ENCODE measurements at regions not wholly inside any gene's neighbourhood (a gene's known extent, or its start where the extent isn't known, plus 50 kb on each side); places are given as distances from the start of the nearest gene placed in this dataset.
"Not testable (repeated sequence)": the region's sequence is repeated elsewhere in the genome, so short reads cannot be mapped to it uniquely, and the experiment has no call there.

DNA sequence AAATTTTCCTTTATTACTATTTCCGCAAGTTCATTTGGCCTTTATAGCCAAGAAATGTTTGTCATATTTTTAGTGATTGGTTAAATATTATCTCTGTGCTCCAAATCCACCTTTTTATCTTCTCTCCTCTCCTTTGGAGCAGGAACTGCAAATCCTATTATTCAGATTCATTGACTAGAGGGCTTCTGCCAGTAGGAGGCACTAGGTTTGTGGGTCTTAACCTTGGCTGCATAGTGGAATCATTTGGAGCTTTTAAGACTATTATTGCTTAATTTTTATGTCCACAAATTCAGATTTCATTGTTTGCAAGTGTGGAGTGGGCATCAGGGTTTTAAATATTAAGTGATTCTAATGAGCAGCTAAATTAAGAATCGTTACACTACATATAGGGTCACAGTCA, 75.3 kb upstream of the SYT10 start:
- no peak for DNase-seq

DNA sequence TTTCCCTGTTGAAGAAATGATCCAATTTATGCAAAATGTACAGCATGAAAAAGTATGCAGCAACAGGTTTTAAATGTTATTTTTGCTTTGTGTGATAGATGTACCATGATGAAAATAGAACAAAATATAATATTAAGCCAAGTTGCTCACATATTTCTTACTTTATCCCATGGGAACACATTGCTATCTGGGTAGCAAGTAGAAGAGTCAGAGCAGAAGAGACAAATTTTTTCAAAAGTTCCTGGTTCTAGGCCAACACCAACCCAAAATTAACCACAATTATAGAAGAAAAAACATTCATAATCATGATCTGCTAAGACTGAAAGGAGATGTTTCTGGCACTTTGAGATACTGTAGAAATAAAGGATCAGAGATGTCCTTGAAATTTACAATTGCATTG, 79.9 kb upstream of the SYT10 start:
- DNase-seq = no peak

DNA sequence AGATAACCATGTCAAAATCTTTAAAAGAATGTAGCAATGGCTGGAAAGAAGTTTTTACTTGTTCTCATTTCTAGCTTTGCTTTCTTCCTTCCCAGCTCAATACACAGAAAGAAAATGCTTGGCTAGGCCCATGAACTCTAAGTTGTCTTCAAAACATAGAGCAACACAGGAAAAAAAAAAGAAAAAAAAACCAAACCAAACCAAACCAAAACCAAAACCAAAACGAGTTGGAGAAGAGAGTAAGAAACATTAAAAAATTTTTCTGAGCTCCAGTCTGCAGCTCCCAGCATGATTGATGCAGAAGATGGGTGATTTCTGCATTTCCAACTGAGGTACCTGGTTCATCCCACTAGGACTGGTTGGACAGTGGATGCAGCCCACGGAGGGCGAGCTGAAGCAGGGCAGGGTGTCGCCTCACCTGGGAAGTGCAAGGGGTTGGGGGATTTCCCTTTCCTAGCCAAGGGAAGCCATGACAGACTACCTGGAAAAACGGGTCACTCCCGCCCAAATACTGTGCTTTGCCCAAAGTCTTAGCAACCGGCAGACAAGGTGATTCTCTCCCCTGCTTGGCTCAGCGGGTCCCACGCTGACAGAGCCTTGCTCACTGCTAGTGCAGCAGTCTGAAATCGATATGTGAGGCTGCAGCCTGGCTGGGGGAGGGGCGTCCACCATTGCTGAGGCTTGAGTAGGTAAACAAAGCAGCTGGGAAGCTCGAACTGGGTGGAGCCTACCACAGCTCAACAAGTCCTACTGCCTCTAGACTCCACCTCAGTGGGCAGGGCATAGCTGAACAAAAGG, 81.1 kb upstream of the SYT10 start:
- peak; percentile 16 for DNase-seq

DNA sequence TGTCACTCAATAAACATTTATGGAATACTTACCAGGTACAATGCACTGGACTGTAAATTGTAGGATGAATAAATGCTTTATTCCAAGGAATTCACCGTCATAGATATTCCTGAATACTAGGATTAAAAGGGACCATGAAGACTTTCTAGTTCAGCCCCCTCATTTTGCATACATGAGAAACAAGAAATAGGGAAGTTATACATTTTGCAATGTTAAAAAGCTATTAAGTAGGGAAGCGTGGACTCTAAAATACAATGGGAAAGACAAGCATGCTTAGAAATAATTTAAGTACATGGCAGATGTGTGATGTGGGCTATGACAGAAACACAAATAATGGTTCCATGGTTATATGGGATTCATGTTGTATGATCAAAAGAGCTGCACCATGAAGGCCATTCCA, 89.4 kb upstream of the SYT10 start:
- no peak for DNase-seq

DNA sequence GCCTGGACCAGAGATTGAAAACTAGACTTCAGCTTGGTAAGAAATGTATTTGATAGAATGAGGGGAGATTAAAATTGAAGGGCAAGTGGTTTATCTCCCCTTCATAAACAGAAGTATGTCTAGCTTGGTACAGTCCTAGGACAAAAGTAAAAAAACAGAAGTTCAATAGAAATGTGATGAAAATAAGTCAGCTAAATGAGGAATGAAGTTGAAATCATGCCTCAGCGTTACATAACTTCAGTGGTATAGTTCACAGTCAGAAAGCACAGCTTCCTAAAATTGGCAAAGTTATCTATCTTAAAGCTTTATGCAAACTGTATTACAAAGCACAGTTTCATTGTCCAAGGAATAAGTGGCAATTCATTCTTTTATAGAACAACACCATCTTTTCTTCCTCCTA, 90.2 kb upstream of the SYT10 start:
- DNase-seq = no peak

DNA sequence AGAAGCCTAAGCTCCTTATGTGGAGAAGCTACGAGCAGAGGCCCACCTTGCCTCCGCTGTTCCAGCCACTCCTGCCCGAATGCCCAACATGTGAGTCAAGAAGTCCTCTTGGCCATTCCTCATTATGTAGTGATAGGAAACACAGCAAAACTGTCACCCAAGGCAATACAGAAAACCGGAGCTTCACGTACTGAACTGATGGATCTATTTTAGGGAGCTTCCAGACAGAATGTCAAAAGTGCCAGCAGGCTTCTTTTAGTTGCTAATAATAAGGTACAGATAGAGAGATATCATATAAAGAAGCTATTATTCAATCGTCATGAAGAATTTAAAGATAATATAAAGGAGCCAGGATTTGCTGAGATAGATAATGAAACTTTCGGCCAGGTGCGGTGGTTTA, 91.6 kb upstream of the SYT10 start:
- no peak for DNase-seq

DNA sequence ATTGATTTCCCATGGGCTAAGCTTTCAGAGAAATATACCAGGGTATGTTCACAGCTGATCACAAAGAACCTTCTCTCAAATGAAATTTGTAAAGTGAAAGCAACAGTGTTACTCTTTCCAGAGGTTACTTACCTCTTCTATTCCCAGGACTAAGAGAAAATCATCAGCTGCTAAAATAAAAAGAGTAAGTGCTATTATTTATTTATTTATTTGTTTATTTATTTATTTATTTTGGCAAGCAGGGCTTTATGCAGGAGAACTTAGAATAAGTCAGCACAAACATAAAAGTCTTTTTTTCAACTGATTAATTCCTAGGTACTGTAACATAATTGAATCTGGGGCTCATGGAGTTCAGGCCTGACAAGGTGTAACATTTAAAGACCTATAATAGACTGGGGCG, 93.9 kb upstream of the SYT10 start:
- DNase-seq = no peak

DNA sequence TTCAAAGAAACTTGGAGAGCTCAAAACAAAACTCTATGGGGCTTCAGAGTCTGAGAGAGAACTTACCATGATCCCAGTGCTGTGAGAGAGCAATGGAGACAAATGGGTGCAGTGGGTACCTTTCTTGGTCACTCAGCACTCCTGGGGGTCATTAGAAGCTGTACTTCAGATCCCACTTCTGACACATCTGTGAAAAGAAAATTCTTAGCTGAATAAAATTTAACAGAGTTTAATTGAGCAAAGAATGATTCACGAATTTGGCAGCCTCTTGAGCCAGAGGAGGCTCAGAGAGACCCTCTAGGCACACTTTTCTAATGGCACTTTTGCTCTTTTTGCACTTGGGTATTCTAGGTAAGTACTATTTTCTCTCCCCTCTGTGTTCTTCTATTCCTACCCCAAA, 96.8 kb upstream of the SYT10 start:
- no peak for DNase-seq

DNA sequence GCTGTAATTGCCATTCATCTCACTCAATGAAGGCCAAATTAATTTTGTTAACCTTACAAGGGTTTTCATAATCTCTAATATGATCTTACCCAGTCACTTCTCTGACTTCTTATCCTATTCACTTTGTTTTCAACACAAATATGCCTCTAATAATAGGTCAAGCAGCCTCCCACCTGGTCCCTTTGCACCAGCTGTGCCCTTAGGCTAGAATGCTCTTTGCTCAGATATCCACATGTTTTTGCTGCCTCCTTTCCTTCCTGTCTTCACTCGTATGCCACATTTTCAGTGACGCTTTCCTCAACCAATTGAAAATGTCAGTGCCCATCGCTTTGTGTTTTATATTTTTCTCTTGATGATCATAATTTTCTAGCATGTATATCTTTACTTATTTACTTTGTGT, 106.4 kb upstream of the SYT10 start:
- peak; percentile 20 for DNase-seq

DNA sequence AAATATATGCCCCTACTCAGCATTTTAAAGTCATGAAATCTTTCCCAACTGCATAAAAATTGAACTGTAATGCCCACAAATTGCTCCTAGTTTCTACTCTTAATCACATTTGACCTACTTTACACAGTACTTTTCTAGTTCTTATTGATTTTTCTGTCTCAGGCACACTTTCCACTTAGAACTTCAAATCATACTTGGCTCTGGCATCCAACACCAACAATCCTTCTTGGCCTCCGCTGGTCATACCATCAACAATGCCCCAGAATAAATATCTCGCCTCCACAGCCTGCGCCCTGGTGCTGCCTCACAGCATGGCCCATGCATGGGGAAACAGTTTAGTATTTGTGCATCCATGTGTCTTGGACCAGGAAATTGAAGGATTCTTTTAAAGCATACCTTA, 107.5 kb upstream of the SYT10 start:
- DNase-seq = no peak

DNA sequence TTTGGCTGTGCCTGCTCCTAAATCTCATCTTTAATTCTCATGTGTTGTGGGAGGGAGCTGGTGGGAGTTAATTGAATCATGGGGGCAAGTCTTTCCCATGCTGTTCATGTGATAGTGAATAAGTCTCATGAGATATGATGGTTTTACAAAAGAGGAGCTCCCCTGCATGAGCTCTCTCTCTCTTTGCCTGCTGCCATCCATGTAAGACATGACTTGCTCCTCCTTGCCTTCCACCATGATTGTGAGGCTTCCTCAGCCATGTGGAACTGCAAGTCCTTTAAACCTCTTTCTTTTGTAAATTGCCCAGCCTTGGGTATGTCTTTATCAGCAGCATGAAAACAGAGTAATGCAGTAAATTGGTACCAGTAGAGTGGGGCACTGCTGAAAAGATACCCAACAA, 110.6 kb upstream of the SYT10 start:
- not testable (repeated sequence) for DNase-seq

DNA sequence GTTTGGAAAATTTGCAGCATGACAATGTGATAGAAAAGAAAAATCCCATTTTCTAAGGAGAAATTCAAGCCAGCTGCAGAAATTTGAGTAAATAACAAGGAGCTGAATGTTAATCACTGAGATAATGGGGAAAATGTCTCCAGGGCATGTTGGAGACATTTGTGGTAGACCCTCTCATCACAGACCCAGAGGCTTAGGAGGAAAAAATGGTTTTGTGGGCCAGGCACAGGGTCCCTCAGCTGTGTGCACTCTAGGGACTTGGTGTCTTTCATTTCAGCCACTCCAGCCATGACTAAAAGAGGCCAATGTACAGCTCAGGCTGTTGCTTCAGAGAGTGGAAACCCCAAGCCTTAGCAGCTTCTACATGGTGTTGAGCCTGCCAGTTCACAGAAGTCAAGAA, 111.4 kb upstream of the SYT10 start:
- no peak for DNase-seq

DNA sequence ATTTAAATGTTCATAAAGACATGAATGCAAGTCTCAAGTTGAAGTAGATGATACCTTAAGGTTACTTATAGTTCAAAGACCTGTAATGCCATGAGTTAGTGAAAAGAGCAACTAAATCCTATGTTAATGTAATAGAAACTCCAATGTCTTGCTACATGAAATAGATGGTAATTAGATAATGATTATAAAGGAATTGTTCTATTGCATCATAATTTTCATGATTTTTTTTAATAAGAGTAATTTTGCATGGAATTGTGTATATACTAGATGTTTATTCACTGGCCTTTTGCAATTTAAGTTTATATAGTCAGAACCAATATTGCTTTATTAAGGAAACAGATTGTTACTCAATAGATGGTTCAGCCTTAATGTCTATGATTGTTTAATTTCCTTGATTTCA, 115.5 kb upstream of the SYT10 start:
- DNase-seq = no peak

DNA sequence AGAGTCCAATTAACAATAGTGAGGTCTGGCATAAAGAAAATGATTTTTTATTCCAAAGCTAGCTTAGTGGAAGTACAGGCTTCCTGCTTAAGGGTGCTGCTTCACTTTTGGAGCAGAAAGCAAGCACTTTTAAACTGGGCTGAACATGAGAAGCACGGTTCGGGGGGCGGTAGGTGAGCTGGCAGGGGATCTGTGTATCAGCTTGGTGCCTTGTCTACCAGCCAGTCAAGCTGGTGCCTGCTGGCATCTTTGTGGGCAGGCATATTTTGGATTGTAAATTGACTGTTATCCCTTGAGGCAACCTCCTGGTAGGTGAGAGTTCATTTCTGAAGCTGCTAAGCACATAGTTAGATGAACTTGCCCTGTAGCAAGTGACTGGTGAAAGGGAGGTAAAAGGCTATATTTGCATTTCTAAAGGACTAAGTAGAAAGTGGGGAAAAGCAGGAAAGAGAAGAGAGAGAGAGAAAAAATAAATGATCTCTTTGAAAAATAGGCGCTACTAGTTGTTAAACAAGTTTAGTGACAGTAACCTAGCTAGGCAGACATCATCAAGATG, 121.1 kb upstream of the SYT10 start:
- DNase-seq = no peak

DNA sequence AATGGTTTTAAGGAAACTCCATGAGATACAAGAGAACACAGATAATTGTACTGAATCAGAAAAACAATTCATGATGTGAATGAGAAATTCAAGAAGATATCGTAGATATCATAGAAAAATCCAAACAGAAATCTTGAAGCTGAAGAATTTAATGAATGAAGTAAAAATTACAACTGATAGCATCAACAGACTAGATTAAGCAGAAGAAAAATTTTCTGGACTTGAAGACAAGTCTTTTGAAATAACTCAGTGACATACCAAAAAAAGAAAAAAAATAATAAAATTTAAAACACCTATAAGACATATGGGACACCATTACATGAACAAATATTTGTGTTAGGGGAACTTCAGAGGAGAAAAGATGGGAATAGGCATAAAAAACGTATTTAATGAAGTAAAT, 122.8 kb upstream of the SYT10 start:
- DNase-seq = no peak

DNA sequence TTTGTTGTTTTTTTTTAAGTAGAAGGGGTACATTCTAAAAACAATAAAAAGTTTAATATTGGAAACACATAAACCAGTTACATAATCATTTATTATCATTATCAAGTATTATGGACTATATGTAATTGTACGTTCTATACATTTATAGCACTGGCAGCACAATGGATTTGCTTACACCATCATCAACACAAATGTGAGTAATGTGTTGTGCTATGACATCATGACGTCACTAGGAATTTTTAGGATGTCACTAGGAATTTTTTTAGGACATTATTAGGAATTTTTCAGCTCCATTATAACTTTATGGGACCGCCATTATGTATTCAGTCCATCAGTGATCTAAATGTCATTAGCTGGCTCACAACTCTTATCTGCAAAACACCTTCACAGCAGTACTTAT, 126.8 kb upstream of the SYT10 start:
- no peak for DNase-seq

DNA sequence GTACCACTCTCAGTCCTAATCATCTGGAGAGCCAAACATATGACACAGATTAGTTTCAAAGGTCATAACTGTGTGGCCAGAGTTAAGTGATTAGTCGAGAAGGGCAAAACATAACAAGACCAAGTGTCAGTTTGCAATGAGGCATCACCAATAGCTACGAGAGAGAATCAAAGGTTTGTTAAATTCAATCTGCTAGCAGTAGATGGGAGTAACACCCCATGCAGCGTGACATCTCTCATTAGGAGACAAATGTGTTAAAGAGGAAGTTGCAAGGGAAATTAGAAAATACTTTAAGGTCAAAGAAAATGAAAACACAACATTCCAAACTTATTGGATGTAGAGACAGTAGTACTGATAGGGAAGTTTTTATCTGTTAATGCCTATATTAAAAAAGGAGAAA, 135.7 kb upstream of the SYT10 start:
- no peak for DNase-seq

DNA sequence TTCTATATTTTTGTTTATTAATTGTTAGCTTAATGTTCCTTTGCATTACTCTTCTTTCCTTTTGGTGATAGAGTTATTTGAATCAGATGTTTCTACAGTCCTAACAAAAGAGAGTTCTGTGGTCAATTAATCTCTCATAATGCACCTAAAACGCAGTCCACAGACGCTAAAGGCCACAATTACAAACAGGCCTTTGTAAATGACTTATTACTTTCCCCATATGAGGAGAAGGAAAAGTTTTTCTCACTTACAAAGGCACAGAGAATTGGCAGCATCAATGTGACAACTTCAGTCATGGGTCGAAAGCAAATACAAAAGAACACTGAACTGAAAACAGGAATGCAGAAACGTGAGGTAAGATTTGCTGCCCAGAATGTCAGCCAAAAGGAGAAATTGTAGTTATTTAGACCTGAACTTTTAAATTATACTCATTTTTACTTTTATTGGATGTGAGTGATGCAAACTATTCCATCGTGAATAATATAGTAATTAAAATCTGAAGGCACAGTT, 142.0 kb upstream of the SYT10 start:
- DNase-seq = no peak

DNA sequence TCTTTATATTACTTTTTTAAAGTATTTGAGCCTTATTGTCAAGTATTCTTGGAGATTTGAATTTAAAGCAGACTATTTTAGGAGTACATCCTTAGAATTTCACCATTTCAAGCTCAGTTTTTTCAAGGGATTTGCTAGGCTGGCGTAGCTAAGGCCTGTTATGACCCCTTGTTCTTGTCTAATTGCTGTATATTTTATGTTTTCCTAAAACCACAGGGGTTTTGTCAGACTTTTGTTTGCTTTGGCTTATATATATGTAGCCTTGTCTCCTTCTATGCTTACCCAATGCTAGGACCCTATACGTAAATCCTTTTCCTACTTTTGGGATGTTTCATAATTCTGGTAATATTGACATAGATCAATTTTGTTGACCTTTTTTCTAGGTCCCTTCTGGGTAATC, 147.0 kb upstream of the SYT10 start:
- DNase-seq = no peak

DNA sequence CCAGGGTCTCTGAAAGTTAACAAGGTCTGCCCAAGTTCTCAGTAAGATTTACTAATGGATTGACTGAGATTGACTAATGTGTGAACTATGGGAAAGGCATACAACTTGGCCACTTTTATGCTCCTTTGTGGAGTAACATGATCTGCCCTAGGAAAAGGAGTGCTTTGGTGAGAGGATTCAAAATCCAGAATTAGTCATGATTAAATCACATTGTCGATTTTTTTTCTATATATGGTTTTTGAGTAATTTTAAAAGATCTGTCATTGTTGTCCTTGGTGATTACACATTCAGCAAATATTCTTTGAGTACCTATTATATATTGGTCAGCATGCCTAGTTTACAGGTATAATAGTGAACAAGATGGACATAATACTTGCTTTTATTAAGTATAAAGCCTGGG, 147.7 kb upstream of the SYT10 start:
- DNase-seq = no peak

DNA sequence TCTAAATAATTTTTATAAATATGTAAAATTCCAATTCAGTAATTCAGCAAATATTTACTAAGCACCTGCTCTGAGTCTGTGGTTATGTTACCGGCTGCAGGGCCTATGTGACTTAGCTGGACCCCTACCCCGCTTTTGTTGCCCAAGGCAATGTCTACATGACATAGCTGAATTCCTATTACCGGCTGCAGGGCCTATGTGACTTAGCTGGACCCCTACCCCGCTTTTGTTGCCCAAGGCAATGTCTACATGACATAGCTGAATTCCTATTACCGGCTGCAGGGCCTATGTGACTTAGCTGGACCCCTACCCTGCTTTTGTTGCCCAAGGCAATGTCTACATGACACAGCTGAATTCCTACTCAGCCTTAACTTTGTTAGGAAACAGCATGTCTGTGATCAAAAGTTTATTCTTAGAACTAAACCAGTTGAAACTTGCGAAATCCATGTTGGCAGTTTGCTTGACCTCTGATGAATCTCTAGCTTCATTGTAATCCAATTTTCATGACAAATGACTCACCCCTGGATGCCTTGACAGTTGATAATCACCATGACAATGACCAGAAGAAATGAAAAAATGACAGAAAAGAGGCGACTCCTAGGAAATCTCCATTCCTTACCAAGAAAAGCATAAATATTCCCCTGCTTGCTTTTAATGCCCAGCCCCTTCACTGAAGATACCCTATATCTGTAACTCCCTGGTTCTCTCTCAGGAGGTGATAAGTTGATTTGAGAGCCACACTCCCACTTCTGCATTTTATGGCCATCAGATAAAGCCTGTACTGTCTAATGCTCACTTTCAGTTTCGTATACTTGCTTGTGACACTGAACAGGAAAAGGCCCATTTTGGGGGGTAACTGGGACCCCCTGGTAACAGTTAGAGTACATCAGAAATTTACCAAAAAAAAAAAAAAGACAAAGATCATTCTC, 148.4 kb upstream of the SYT10 start:
- no peak for DNase-seq

DNA sequence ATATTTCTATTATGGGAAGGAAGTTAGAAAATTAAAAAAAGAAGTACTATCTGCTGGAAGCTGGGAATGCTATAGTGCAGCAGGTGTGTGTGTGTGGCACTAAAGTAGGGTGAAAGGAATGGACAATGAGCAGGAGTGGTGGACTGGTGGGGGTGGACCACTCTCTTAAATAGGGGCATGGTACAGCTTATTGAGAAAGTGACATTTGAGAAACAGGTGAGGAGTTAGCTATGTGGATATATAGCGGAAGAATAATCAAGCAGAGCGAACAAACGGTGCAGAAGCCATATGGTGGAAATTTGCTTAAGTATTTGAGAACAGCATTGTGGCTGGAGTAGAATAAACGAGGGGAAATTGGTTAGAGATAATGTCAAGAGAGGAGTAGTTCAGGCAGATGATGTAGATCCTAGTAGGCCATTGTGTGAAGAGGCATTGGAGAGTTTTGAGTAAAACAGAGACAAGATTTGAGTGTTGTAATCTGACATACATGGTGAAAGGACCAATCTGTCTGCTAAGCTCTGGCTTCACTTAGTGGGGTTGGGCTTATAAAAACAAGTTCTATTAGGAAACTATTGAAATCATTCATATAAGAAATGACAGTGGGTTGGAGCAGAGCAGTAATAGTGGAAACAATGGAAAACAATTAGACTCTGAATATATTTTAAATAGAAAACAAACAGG, 149.2 kb upstream of the SYT10 start:
- DNase-seq = no peak

DNA sequence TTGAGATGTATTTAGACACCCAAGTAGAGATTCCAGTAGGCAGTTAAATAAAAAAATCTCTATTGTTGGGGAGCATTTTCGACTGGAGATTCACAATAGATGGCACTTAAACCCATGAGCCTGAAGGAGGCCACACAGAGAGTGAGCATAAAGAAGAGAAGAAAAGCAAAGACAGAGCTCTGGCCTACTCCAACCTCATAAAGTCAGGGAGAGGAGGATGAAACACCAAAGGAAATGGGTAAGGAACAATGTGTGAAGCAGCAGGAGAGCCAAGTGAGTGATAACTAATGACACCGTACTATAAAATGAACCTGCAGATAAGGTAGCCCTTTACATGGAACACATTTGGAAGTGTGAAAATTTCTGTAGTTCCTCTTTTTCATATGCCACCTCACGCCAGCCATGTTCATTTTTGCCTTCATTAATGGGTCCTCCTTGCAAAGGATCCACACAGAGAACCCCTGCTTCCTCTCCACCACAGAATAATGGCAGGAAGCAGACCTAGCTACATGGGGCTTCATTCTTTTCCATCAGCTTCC, 150.0 kb upstream of the SYT10 start:
- DNase-seq = no peak
